ENCODE measurements at regions not wholly inside any gene's neighbourhood (a gene's known extent, or its start where the extent isn't known, plus 50 kb on each side); places are given as distances from the start of the nearest gene placed in this dataset.

DNA sequence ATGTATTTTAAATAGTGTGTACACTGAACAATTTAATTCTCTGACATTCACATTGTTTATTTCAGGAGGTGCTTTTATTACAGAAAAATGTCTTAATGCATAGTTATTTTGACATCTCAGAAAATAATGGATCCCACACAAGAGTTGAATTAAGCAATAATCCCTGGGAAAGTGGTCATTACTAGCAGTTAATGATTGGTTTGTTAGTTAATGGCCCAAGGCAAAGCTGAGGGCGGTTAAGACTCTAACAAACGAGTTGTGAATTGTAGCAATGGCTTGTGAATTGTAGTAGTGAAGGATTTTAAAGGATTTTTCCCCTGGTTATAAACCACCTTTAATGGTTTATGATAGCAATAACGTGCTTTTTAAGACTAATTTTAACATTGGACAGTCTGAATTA is 1316.0 kb upstream of the GJE1 start:
- no peak overlapping the region for H3K4me3 ChIP-seq
- TF ChIP-seq CTCF (IDR thresholded peaks at IDR 0.05): no peak
- no peak for TF ChIP-seq POLR2A (IDR thresholded peaks at IDR 0.05)
- no peaks in the 10 kb centered on the region for H3K27me3 ChIP-seq
- H3K4me1 ChIP-seq: no peaks in the 10 kb centered on the region
- DNase-seq: no peak
- no peaks in the 10 kb centered on the region for H3K9me3 ChIP-seq
- WGBS, 2 donors: 85 to 86% methylated on average over 3 of the region's 3 CpGs
- H3K27ac ChIP-seq: no peak overlapping the region
- intact Hi-C loops (cut with DNase I; ENCODE audit: low total_unique reads): no loop called here
- H3K36me3 ChIP-seq (ENCODE audit: low read depth, missing control alignments): no peaks in the 10 kb centered on the region

GRCh38 chr6:140812636-140813035 is 1320.1 kb upstream of the GJE1 start:
- no peak for DNase-seq
- H3K9me3 ChIP-seq: no peaks in the 10 kb centered on the region
- TF ChIP-seq CTCF (IDR thresholded peaks at IDR 0.05): no peak
- no peak for TF ChIP-seq POLR2A (IDR thresholded peaks at IDR 0.05)
- intact Hi-C loops (cut with DNase I; ENCODE audit: low total_unique reads): no loop called here
- H3K36me3 ChIP-seq (ENCODE audit: low read depth, missing control alignments): no peaks in the 10 kb centered on the region
- 66 to 78% methylated on average over 2 of the region's 2 CpGs for WGBS, 2 donors
- H3K4me3 ChIP-seq: no peak overlapping the region
- no peak overlapping the region for H3K27ac ChIP-seq
- no peaks in the 10 kb centered on the region for H3K27me3 ChIP-seq
- H3K4me1 ChIP-seq: no peaks in the 10 kb centered on the region

DNA sequence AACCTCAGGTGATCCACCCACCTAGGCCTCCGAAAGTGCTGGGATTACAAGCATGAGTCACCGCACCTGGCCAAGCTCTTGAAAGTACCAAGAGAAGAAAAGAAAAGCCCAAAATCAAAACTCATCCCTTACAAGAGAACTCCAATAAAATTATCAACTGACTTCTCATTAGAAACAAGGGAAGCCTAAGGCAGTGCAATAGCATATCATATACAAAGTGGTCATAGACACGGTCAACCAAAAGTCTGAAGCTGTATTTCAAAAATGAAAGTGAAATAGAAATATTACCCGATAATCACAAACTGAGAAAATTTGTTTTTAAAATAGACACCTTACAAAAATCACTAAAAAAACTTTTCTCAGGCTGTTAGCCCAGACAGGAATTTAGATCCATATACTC is 1321.1 kb upstream of the GJE1 start:
- 82 to 96% methylated on average over 4 of the region's 4 CpGs for WGBS, 2 donors
- Histone ChIP-seq H3K27ac (no peak overlapping the region), H3K9me3 (no peaks in the 10 kb centered on the region), H3K36me3 (ENCODE audit: low read depth, missing control alignments) (no peaks in the 10 kb centered on the region), H3K4me3 (no peak overlapping the region), H3K4me1 (no peaks in the 10 kb centered on the region), H3K27me3 (no peaks in the 10 kb centered on the region)
- intact Hi-C loops (cut with DNase I; ENCODE audit: low total_unique reads): no loop called here
- DNase-seq: no peak
- no peak for TF ChIP-seq CTCF (IDR thresholded peaks at IDR 0.05)
- TF ChIP-seq POLR2A (IDR thresholded peaks at IDR 0.05): no peak

DNA sequence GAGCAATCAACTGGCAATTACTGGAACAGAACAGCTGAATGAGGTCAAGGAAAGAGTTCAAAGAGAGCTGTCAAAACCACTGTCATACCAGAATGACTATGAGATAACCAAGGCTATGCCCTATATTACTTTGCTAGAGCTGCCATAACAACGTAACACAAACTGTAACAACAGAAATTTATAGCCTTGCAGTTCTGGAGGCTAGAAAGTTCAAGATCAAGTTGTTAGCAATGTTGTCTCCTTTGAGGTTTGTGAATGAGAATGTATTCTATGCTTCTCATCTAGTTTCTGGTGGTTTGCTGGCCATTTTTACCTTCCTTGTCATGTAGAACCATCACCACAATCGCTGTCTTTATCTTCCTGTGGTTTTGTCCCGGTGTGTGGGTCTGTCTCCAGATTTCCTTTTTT is 1323.0 kb upstream of the GJE1 start:
- intact Hi-C loops (cut with DNase I; ENCODE audit: low total_unique reads): no loop called here
- no peaks in the 10 kb centered on the region for H3K36me3 ChIP-seq (ENCODE audit: low read depth, missing control alignments)
- no peak for TF ChIP-seq CTCF (IDR thresholded peaks at IDR 0.05)
- no peak for TF ChIP-seq POLR2A (IDR thresholded peaks at IDR 0.05)
- no peak overlapping the region for H3K4me3 ChIP-seq
- no peak for DNase-seq
- 73 to 75% methylated on average over 3 of the region's 3 CpGs for WGBS, 2 donors
- no peak overlapping the region for H3K27ac ChIP-seq
- no peaks in the 10 kb centered on the region for H3K9me3 ChIP-seq
- no peaks in the 10 kb centered on the region for H3K4me1 ChIP-seq
- no peaks in the 10 kb centered on the region for H3K27me3 ChIP-seq

DNA sequence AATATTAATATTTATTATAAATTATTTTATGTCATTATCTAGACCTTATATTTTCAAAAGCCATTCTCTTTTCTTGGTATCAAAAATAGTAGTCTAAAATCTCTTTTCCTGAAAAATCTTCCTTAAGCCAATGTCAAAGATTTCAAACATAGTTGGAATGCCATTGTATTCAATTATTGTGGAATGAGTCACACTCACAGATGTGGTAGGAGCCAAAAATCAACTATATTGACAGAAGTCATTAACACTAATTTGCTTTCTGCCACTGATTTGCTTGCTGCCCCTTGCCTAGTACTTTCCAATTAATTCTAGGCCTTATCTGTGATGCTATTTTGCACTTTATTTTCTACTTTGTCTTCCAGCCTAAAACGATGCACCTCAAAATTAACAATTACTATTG is 1326.3 kb upstream of the GJE1 start:
- intact Hi-C loops (cut with DNase I; ENCODE audit: low total_unique reads): no loop called here
- no peak for DNase-seq
- no peaks in the 10 kb centered on the region for H3K9me3 ChIP-seq
- H3K27me3 ChIP-seq: no peaks in the 10 kb centered on the region
- H3K4me1 ChIP-seq: no peaks in the 10 kb centered on the region
- H3K4me3 ChIP-seq: no peak overlapping the region
- no peak overlapping the region for H3K27ac ChIP-seq
- WGBS, 2 donors: 65 to 67% methylated on average over 1 of the region's 1 CpG
- no peaks in the 10 kb centered on the region for H3K36me3 ChIP-seq (ENCODE audit: low read depth, missing control alignments)
- TF ChIP-seq CTCF (IDR thresholded peaks at IDR 0.05) (no peak), POLR2A (IDR thresholded peaks at IDR 0.05) (no peak)
